ENCODE measurements at regions not wholly inside any gene's neighbourhood (a gene's known extent, or its start where the extent isn't known, plus 50 kb on each side); places are given as distances from the start of the nearest gene placed in this dataset.
A peak's percentile ranks its signal among the peaks of the same experiment; 100 is the strongest.

DNA sequence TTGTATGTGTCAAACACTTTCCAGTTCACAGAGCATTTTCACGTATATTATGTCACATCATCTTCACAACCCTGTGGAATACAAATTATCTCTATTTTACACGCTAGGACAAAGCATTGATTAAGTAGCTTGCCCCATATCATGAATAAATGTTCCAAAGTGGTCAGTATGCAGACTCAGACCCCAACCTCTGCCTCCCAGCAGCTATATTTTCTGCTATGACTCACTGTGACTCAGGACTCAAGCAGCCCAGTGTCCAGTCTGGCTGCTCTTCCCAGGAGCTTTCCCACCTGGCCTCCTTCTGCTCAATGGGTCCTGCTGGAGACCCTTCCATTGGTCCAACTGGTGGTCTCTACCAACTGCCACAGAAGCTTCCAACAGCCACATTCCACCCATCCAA lies 56.0 kb upstream of the RAP1A start:
- WGBS (ENCODE audit: low lambda C conversion rate, missing lambda C conversion rate): 71% methylated on average over 2 of the region's 2 CpGs
- H3K27ac ChIP-seq: no peak overlapping the region

DNA sequence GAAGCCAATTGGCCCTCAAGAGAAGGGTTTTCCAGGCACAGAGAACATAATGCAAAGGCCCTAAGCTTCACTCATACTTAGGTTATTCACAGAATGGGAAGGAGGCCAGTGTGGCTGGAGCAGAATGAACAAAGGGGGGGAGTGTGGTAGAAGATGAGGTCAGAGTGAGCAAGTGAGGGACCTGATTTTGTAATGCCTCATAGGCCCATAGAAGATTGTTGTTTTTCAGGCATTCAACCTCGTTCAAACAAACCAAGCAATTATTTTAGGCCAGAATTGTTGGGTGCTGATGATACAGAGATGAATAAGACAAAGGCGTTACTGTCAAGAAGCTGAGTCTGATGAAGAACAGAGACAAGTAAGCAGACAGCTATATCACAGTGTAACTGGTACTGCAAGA lies 54.5 kb upstream of the RAP1A start:
- peaks cover 3% of the 10 kb centered on the region for H3K4me1 ChIP-seq (ENCODE audit: insufficient read depth)
- H3K4me2 ChIP-seq: no peak overlapping the region
- no peaks in the 10 kb centered on the region for H3K9me3 ChIP-seq (ENCODE audit: low read depth)
- TF ChIP-seq EZH2phosphoT487 (IDR thresholded peaks at IDR 0.05; ENCODE audit: low read depth, severe bottlenecking, unreplicated experiment) (no peak), EZH2 (IDR thresholded peaks at IDR 0.05; ENCODE audit: borderline replicate concordance) (no peak)
- TF ChIP-seq, protein P1, sequence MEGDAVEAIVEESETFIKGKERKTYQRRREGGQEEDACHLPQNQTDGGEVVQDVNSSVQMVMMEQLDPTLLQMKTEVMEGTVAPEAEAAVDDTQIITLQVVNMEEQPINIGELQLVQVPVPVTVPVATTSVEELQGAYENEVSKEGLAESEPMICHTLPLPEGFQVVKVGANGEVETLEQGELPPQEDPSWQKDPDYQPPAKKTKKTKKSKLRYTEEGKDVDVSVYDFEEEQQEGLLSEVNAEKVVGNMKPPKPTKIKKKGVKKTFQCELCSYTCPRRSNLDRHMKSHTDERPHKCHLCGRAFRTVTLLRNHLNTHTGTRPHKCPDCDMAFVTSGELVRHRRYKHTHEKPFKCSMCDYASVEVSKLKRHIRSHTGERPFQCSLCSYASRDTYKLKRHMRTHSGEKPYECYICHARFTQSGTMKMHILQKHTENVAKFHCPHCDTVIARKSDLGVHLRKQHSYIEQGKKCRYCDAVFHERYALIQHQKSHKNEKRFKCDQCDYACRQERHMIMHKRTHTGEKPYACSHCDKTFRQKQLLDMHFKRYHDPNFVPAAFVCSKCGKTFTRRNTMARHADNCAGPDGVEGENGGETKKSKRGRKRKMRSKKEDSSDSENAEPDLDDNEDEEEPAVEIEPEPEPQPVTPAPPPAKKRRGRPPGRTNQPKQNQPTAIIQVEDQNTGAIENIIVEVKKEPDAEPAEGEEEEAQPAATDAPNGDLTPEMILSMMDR (IDR thresholded peaks at IDR 0.05; ENCODE audit: poor library complexity): no peak
- H3K9me2 ChIP-seq (replicated peaks; ENCODE audit: insufficient read depth): no peaks in the 10 kb centered on the region
- H3K27ac ChIP-seq: no peak overlapping the region
- H2AFZ ChIP-seq: no peak overlapping the region
- 67% methylated on average over 2 of the region's 2 CpGs for WGBS (ENCODE audit: low lambda C conversion rate, missing lambda C conversion rate)
- no peaks in the 10 kb centered on the region for H3K36me3 ChIP-seq (replicated peaks; ENCODE audit: insufficient read depth, low read depth)
- no peak for DNase-seq (ENCODE audit: low spot score)
- no peaks in the 10 kb centered on the region for H3K79me2 ChIP-seq
- H3K4me3 ChIP-seq: no peak overlapping the region
- H4K20me1 ChIP-seq (ENCODE audit: insufficient read depth, poor library complexity, severe bottlenecking): no peaks in the 10 kb centered on the region
- no peaks in the 10 kb centered on the region for H3K27me3 ChIP-seq

More for the DNA sequence above, 56.0 kb upstream of the RAP1A start:
- Histone ChIP-seq H3K79me2 (no peaks in the 10 kb centered on the region), H3K36me3 (replicated peaks; ENCODE audit: insufficient read depth, low read depth) (no peaks in the 10 kb centered on the region), H2AFZ (no peak overlapping the region), H3K9me2 (replicated peaks; ENCODE audit: insufficient read depth) (no peaks in the 10 kb centered on the region), H3K4me1 (ENCODE audit: insufficient read depth) (peaks cover 6% of the 10 kb centered on the region), H3K9me3 (ENCODE audit: low read depth) (no peaks in the 10 kb centered on the region), H3K4me3 (no peak overlapping the region), H4K20me1 (ENCODE audit: insufficient read depth, poor library complexity, severe bottlenecking) (no peaks in the 10 kb centered on the region), H3K27me3 (no peaks in the 10 kb centered on the region), H3K4me2 (no peak overlapping the region)
- DNase-seq (ENCODE audit: low spot score): no peak
- TF ChIP-seq EZH2 (IDR thresholded peaks at IDR 0.05; ENCODE audit: borderline replicate concordance) (no peak), EZH2phosphoT487 (IDR thresholded peaks at IDR 0.05; ENCODE audit: low read depth, severe bottlenecking, unreplicated experiment) (no peak)
- TF ChIP-seq, protein P1 (IDR thresholded peaks at IDR 0.05; ENCODE audit: poor library complexity): no peak

DNA sequence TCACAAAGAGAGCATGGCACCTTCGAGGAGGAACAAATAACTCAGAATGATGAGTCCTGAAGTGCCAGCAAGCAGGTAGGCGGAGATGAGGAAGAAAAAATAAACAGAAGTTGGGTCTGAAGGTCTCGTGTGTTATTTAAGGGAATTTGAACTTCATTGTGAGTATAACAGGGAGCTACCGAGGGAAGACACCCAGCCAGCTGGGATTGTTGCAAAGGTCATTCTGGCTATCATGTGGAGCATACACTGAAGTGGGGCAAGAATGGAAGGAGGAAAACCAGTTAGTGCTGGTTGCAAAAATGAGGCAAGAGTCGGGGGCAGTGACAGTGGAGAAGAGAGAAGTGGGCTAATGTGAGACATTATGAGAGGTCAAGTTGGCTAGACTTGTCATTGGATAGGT lies 53.6 kb upstream of the RAP1A start:
- no peak overlapping the region for H3K4me3 ChIP-seq
- no peaks in the 10 kb centered on the region for H3K9me3 ChIP-seq (ENCODE audit: low read depth)
- H3K27ac ChIP-seq: peak overlapping the region; percentile 57
- TF ChIP-seq EZH2 (IDR thresholded peaks at IDR 0.05; ENCODE audit: borderline replicate concordance): no peak
- TF ChIP-seq EZH2phosphoT487 (IDR thresholded peaks at IDR 0.05; ENCODE audit: low read depth, severe bottlenecking, unreplicated experiment): no peak
- TF ChIP-seq, protein P1 (IDR thresholded peaks at IDR 0.05; ENCODE audit: poor library complexity): no peak
- no peaks in the 10 kb centered on the region for H3K79me2 ChIP-seq
- H3K27me3 ChIP-seq: no peaks in the 10 kb centered on the region
- H3K4me1 ChIP-seq (ENCODE audit: insufficient read depth): no peaks in the 10 kb centered on the region
- H3K4me2 ChIP-seq: no peak overlapping the region
- no peaks in the 10 kb centered on the region for H3K9me2 ChIP-seq (replicated peaks; ENCODE audit: insufficient read depth)
- 67% methylated on average over 5 of the region's 5 CpGs for WGBS (ENCODE audit: low lambda C conversion rate, missing lambda C conversion rate)
- no peak overlapping the region for H2AFZ ChIP-seq
- peak; percentile 47 for DNase-seq (ENCODE audit: low spot score)
- H4K20me1 ChIP-seq (ENCODE audit: insufficient read depth, poor library complexity, severe bottlenecking): no peaks in the 10 kb centered on the region
- no peaks in the 10 kb centered on the region for H3K36me3 ChIP-seq (replicated peaks; ENCODE audit: insufficient read depth, low read depth)

DNA sequence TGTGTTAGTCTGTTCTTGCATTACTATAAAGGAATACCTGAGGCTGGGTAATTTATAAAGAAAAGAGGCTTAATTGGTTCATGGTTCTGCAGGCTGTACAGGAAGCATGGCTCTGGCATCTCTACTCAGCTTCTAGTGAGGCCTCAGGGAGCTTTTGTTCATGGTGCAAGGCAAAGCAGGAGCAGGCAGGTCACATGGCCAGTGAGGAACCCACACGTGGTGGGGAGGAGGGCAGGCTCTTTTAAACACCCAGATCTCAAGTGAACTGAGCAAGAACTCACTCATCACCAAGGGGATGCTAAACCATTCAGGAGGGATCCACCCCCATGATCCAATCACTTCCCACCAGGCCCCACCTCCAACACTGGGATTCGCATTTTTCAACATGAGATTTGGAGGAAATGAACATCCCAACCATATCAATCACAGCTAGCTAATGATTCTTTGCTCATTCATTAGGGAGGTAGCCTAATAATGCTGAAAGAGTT lies 51.4 kb upstream of the RAP1A start:
- Histone ChIP-seq H3K79me2 (no peaks in the 10 kb centered on the region), H3K4me3 (no peak overlapping the region), H3K36me3 (replicated peaks; ENCODE audit: insufficient read depth, low read depth) (no peaks in the 10 kb centered on the region), H3K4me2 (no peak overlapping the region), H2AFZ (no peak overlapping the region), H3K4me1 (ENCODE audit: insufficient read depth) (no peaks in the 10 kb centered on the region), H3K27me3 (no peaks in the 10 kb centered on the region), H3K9me3 (ENCODE audit: low read depth) (no peaks in the 10 kb centered on the region), H4K20me1 (ENCODE audit: insufficient read depth, poor library complexity, severe bottlenecking) (no peaks in the 10 kb centered on the region), H3K9me2 (replicated peaks; ENCODE audit: insufficient read depth) (no peaks in the 10 kb centered on the region), H3K27ac (no peak overlapping the region)
- DNase-seq (ENCODE audit: low spot score): no peak
- TF ChIP-seq EZH2phosphoT487 (IDR thresholded peaks at IDR 0.05; ENCODE audit: low read depth, severe bottlenecking, unreplicated experiment) (no peak), EZH2 (IDR thresholded peaks at IDR 0.05; ENCODE audit: borderline replicate concordance) (no peak)
- TF ChIP-seq, protein P1 (IDR thresholded peaks at IDR 0.05; ENCODE audit: poor library complexity): no peak
- 75% methylated on average over 2 of the region's 2 CpGs for WGBS (ENCODE audit: low lambda C conversion rate, missing lambda C conversion rate)
